RWPE2 (cell line): ENCODE measurements at regions not wholly inside any gene's neighbourhood (a gene's known extent, or its start where the extent isn't known, plus 50 kb on each side); places are given as distances from the start of the nearest gene placed in this dataset.

Experiments
- ATAC-seq: fragments of 200-7000 bp; cut with Tn5 transposase; 3 replicates; pipeline ENCODE4 v1.9.1; 2021; ENCODE audit warnings: low read depth
- DNase-seq: peaks from one replicate; pipeline ENCODE4 v3.0.0-alpha.2; 2020; ENCODE audit warnings: low spot score
- H3K27ac ChIP-seq: fragments of 450-650 bp; 2 replicates; pipeline ENCODE4 v1.5.1; 2017; ENCODE audit warnings: mild to moderate bottlenecking; ENCODE audit not compliant: poor library complexity, severe bottlenecking
- H3K27me3 ChIP-seq: fragments of 250-450 bp; sonication (Bioruptor Pico); 2 replicates; pipeline ENCODE4 v1.5.1; 2021; ENCODE audit warnings: mild to moderate bottlenecking, moderate library complexity; ENCODE audit not compliant: insufficient read depth, poor library complexity, severe bottlenecking
- H3K36me3 ChIP-seq: fragments of 250-450 bp; sonication (Bioruptor Pico); 2 replicates; pipeline ENCODE4 v1.5.1; 2020; ENCODE audit warnings: low read depth, mild to moderate bottlenecking, moderate library complexity
- H3K4me1 ChIP-seq: fragments of 250-450 bp; sonication (Bioruptor Pico); 2 replicates; pipeline ENCODE4 v1.5.1; 2021; ENCODE audit warnings: mild to moderate bottlenecking, moderate library complexity; ENCODE audit not compliant: insufficient read depth, poor library complexity, severe bottlenecking
- H3K4me3 ChIP-seq: fragments of 250-450 bp; sonication (Bioruptor Pico); 2 replicates; pipeline ENCODE4 v1.5.1; 2021; ENCODE audit warnings: mild to moderate bottlenecking, moderate library complexity; ENCODE audit not compliant: severe bottlenecking
- H3K9me3 ChIP-seq: fragments of 250-450 bp; sonication (Bioruptor Pico); 2 replicates; pipeline ENCODE4 v1.5.1; 2021; ENCODE audit warnings: mild to moderate bottlenecking, moderate library complexity; ENCODE audit not compliant: severe bottlenecking
- CTCF ChIP-seq: fragments of 450-650 bp; IDR thresholded peaks from one replicate; pipeline ENCODE4 v1.5.1; 2017; ENCODE audit warnings: mild to moderate bottlenecking, moderate library complexity; ENCODE audit not compliant: poor library complexity, severe bottlenecking

- DNase-seq: no peak
These were observed 172.9 kb upstream of the TBC1D5 start for GRCh38 chr3:17915341-17915740.

GRCh38 chr3:17913359-17913758 is 170.9 kb upstream of the TBC1D5 start:
- no peak for TF ChIP-seq CTCF
- Histone ChIP-seq H3K9me3 (no peaks in the 10 kb centered on the region), H3K27me3 (peaks cover 11% of the 10 kb centered on the region), H3K27ac (no peak overlapping the region), H3K36me3 (no peaks in the 10 kb centered on the region), H3K4me1 (no peaks in the 10 kb centered on the region), H3K4me3 (no peak overlapping the region)
- DNase-seq: no peak
- no peak for ATAC-seq

More at GRCh38 chr3:17915341-17915740, 172.9 kb upstream of the TBC1D5 start:
- Histone ChIP-seq H3K36me3 (no peaks in the 10 kb centered on the region), H3K9me3 (no peaks in the 10 kb centered on the region), H3K4me3 (no peak overlapping the region), H3K27me3 (peaks cover 11% of the 10 kb centered on the region), H3K27ac (no peak overlapping the region), H3K4me1 (no peaks in the 10 kb centered on the region)
- TF ChIP-seq CTCF: no peak
- peak; percentile 81 for ATAC-seq

- Histone ChIP-seq H3K9me3 (no peaks in the 10 kb centered on the region), H3K36me3 (no peaks in the 10 kb centered on the region), H3K4me3 (no peak overlapping the region), H3K4me1 (no peaks in the 10 kb centered on the region), H3K27ac (no peak overlapping the region), H3K27me3 (peaks cover 11% of the 10 kb centered on the region)
- ATAC-seq (no peak), DNase-seq (no peak)
- TF ChIP-seq CTCF: no peak
These were observed 169.7 kb upstream of the TBC1D5 start for GRCh38 chr3:17911986-17912760.

GRCh38 chr3:17910922-17911321 is 168.5 kb upstream of the TBC1D5 start:
- no peak overlapping the region for H3K27ac ChIP-seq
- H3K9me3 ChIP-seq: no peaks in the 10 kb centered on the region
- no peak for DNase-seq
- H3K4me3 ChIP-seq: no peak overlapping the region
- ATAC-seq: no peak
- peaks cover 11% of the 10 kb centered on the region for H3K27me3 ChIP-seq
- H3K36me3 ChIP-seq: no peaks in the 10 kb centered on the region
- H3K4me1 ChIP-seq: no peaks in the 10 kb centered on the region
- no peak for TF ChIP-seq CTCF

DNA sequence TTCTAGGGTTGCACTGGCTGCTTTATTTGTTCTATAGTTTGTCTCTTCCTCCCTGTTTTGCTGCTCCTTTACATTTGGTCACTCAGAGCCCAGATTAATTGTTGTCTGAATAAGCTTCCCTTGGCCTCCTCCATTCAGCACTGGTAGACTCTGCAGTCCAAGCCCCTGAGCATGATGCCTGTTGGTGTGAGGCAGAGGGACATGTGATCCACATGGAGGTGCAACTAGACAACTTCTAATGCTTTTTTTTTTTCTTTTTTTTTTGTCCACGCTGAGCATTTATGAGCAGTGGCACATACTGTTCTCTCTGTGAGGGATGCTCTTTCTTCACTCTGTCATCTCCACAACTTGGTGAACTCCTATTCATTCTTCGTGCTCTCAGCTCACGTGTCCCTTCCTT is 167.3 kb upstream of the TBC1D5 start:
- no peak for DNase-seq
- H3K4me1 ChIP-seq: no peaks in the 10 kb centered on the region
- ATAC-seq: no peak

More for the DNA sequence above, 167.3 kb upstream of the TBC1D5 start:
- no peak overlapping the region for H3K27ac ChIP-seq
- no peak overlapping the region for H3K4me3 ChIP-seq
- H3K9me3 ChIP-seq: no peaks in the 10 kb centered on the region
- peaks cover 11% of the 10 kb centered on the region for H3K27me3 ChIP-seq
- TF ChIP-seq CTCF: no peak
- no peaks in the 10 kb centered on the region for H3K36me3 ChIP-seq
